Heart left ventricle (tissue), 16 donors: ENCODE measurements at regions not wholly inside any gene's neighbourhood (a gene's known extent, or its start where the extent isn't known, plus 50 kb on each side); places are given as distances from the start of the nearest gene placed in this dataset.

Experiments
- ATAC-seq, 4 donors: fragments of 200-7000 bp; cut with Tn5 transposase; one replicate each; pipeline ENCODE4 v1.9.1; 2020 to 2022; ENCODE audit warnings: moderate library complexity in 4 of 4, mild to moderate bottlenecking in 3 of 4, moderate number of reproducible peaks in 1 of 4
- DNase-seq, 5 donors: peaks; one replicate each; pipeline ENCODE4 v3.0.0-alpha.2; 2020
- H3K27ac ChIP-seq, 12 donors: fragments of 200-600 bp; sonication (generic) in 4 of 12; one replicate each; pipeline versions ENCODE4 v1.5.0 to v1.8.0; 2016 to 2022; ENCODE audit warnings: mild to moderate bottlenecking in 2 of 12
- H3K27me3 ChIP-seq, 9 donors: fragments of 200-600 bp; sonication (generic) in 2 of 9; one replicate each; pipeline versions ENCODE4 v1.5.1 to v1.8.0; 2016 to 2022; ENCODE audit warnings: mild to moderate bottlenecking in 3 of 9
- H3K36me3 ChIP-seq, 9 donors: fragments of 200-600 bp; sonication (generic) in 2 of 9; one replicate each; pipeline versions ENCODE4 v1.5.0 to v1.8.0; 2018 to 2022; ENCODE audit warnings: mild to moderate bottlenecking in 2 of 9
- H3K4me1 ChIP-seq, 12 donors: fragments of 200-600 bp; sonication (generic) in 4 of 12; one replicate each; pipeline versions ENCODE4 v1.5.0 to v1.8.0; 2016 to 2022; ENCODE audit warnings: mild to moderate bottlenecking in 3 of 12
- H3K4me3 ChIP-seq, 12 donors: fragments of 200-600 bp; sonication (generic) in 4 of 12; one replicate each; pipeline versions ENCODE4 v1.5.0 to v1.8.0; 2017 to 2022; ENCODE audit warnings: mild to moderate bottlenecking in 9 of 12, moderate library complexity in 4 of 12
- H3K9me3 ChIP-seq, 12 donors: fragments of 200-600 bp; sonication (generic) in 4 of 12; one replicate each; pipeline versions ENCODE4 v1.5.0 to v1.8.0; 2016 to 2022; ENCODE audit warnings: mild to moderate bottlenecking in 1 of 12
- CTCF ChIP-seq, 12 donors: fragments of 200-600 bp; sonication (generic) in 4 of 12; IDR thresholded peaks; one replicate each; pipeline versions ENCODE4 v1.5.0 to v1.8.0; 2018 to 2022; ENCODE audit warnings: antibody characterized with exemption in 12 of 12, mild to moderate bottlenecking in 5 of 12
- POLR2A ChIP-seq, 2 donors: fragments of 450-650 bp; IDR thresholded peaks; one replicate each; pipeline ENCODE4 v1.6.1; 2017; ENCODE audit warnings: antibody characterized with exemption in 2 of 2, mild to moderate bottlenecking in 2 of 2, moderate library complexity in 2 of 2
- WGBS, 4 donors: extraction: QIAGEN DNeasy Blood & Tissue Kit in 2 of 4; methylation state at CpG; one replicate each; pipeline versions ENCODE4 v1.1.5 to v1.1.7; 2013 to 2018; 5-methylcytosine and 5-hydroxymethylcytosine counted together
- intact Hi-C, 10 donors: fragments of 100-400 bp; cut with DNase I; formaldehyde crosslinking; loops; one replicate each; pipeline versions ENCODE4 v1.11.1 to v1.14.2; 2022
- donor health status: ischemic (EF 13 %, LVEDD 7.1; RV severe dilation, severe dysfunction).
- donor health status: healthy with polysubstance abuse.
- donor health status: DM: no; HTN: yes; CAD: no.
- donor health status: DM: no; HTN: no; CAD: no.
- donor health status: ischemic (EF 25% LVEDD 6.9; RV normal size, moderate dysfunction).
- donor health status: ischemic (EF 25% LVEDD 5.7; RV mildly dilated, moderate dysfunction).
- donor health status: healthy.
- donor health status: DM: yes; HTN: yes; CAD: no.
- donor health status: ischemic (EF 35%, LVEDD 5.7; RV mildly dilated, moderate dysfunction).
- donor health status: nonischemic (EF 11% LVEDD 7.7; RV severe dilation, severe dysfunction).
- donor health status: DM: yes; HTN: yes; CAD: no.
- donor health status: PGD.
- donor health status: ischemic (EF 29% LVEDD 5.4; RV normal size, mild dysfunction).
- donor health status: nonischemic (EF 23%, LVEDD 6.1; RV moderate dilation, normal function).

- Histone ChIP-seq H3K27me3 (no peaks in the 10 kb centered on the region), H3K9me3 (no peaks in the 10 kb centered on the region), H3K27ac (no peak overlapping the region), H3K4me1 (peaks cover 0 to 25% (median 0%) of the 10 kb centered on the region in 12 donors), H3K36me3 (no peaks in the 10 kb centered on the region), H3K4me3 (no peak overlapping the region)
- intact Hi-C loops = no loop called here
- TF ChIP-seq POLR2A (IDR thresholded peaks at IDR 0.05) (no peak), CTCF (IDR thresholded peaks at IDR 0.05) (no peak)
- DNase-seq (no peak), ATAC-seq (no peak)
- 93 to 97% (median 95%) methylated on average over 7 of the region's 7 CpGs for WGBS, 4 donors
Observed at GRCh38 chr10:88083597-88083989, 220.2 kb downstream of the PTEN start.

- H3K36me3 ChIP-seq = no peaks in the 10 kb centered on the region
- peaks cover 0 to 33% (median 0%) of the 10 kb centered on the region in 12 donors for H3K4me1 ChIP-seq
- H3K4me3 ChIP-seq = no peak overlapping the region
- intact Hi-C loops = no loop called here
- no peak for DNase-seq
- H3K27ac ChIP-seq = no peak overlapping the region
- WGBS, 4 donors = 93 to 97% (median 96%) methylated on average over 9 of the region's 9 CpGs
- no peaks in the 10 kb centered on the region for H3K27me3 ChIP-seq
- H3K9me3 ChIP-seq = no peaks in the 10 kb centered on the region
- TF ChIP-seq POLR2A (IDR thresholded peaks at IDR 0.05) (no peak), CTCF (IDR thresholded peaks at IDR 0.05) (no peak)
- ATAC-seq = no peak
Observed at GRCh38 chr10:88086187-88086960, 222.9 kb downstream of the PTEN start.

- no peak overlapping the region for H3K4me3 ChIP-seq
- TF ChIP-seq POLR2A (IDR thresholded peaks at IDR 0.05) = no peak
- no peak for TF ChIP-seq CTCF (IDR thresholded peaks at IDR 0.05)
- H3K27me3 ChIP-seq = no peaks in the 10 kb centered on the region
- 92 to 96% (median 95%) methylated on average over 9 of the region's 9 CpGs for WGBS, 4 donors
- no peak overlapping the region for H3K27ac ChIP-seq
- DNase-seq = no peak
- H3K9me3 ChIP-seq = no peaks in the 10 kb centered on the region
- no peak for ATAC-seq
- no peaks in the 10 kb centered on the region for H3K36me3 ChIP-seq
- H3K4me1 ChIP-seq = peaks cover 0 to 34% (median 2%) of the 10 kb centered on the region in 12 donors
- intact Hi-C loops = no loop called here
Observed at GRCh38 chr10:88088441-88089340, 225.3 kb downstream of the PTEN start.

DNA sequence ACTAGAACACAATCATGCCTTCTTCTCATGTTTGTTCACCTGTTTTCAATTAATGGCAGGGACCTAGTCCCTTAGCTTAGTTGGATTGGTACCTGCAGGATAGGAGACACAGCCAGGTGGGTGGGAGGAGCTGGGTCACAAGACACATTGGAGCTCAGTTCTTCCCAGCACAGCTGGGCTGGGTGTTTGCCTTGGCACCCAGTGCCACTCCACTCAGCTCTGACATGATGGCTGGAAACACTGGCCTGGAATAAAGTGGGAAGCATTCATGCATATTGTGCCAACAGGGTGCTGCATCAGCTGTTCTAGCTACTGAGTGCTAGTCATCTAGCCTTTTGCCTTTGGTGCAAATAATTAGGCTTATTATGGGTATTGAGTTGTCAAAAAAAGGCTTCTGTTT, 226.1 kb downstream of the PTEN start:
- TF ChIP-seq CTCF (IDR thresholded peaks at IDR 0.05) (no peak), POLR2A (IDR thresholded peaks at IDR 0.05) (no peak)
- Histone ChIP-seq H3K4me1 (peaks cover 0 to 34% (median 2%) of the 10 kb centered on the region in 12 donors), H3K4me3 (no peak overlapping the region), H3K27me3 (no peaks in the 10 kb centered on the region), H3K27ac (no peak overlapping the region), H3K36me3 (no peaks in the 10 kb centered on the region), H3K9me3 (no peaks in the 10 kb centered on the region)
- DNase-seq (peak in 1 of 5 donors; percentile 37), ATAC-seq (peak; percentile 68 to 79 (median 68))
- intact Hi-C loops = no loop called here
